ENCODE measurements at regions not wholly inside any gene's neighbourhood (a gene's known extent, or its start where the extent isn't known, plus 50 kb on each side); places are given as distances from the start of the nearest gene placed in this dataset.

GRCh38 chr10:117938104-117938503, 108.6 kb downstream of the RAB11FIP2 start:
- no peaks in the 10 kb centered on the region for H3K79me2 ChIP-seq (ENCODE audit: insufficient read depth, low read depth, low read length)
- H3K4me3 ChIP-seq (ENCODE audit: low read depth, low read length, poor library complexity, severe bottlenecking) = no peak overlapping the region
- H3K27ac ChIP-seq (ENCODE audit: low read depth, low read length, poor library complexity, severe bottlenecking) = no peak overlapping the region
- H3K4me1 ChIP-seq (ENCODE audit: insufficient read depth, low read length, poor library complexity, severe bottlenecking) = no peaks in the 10 kb centered on the region
- no peak for DNase-seq (ENCODE audit: low spot score)
- no peak for TF ChIP-seq CTCF (conservative IDR thresholded peaks at IDR 0.05; ENCODE audit: low read length)
- no peak for TF ChIP-seq EZH2phosphoT487 (IDR thresholded peaks at IDR 0.05; ENCODE audit: borderline replicate concordance, low read depth, low read length)
- no peaks in the 10 kb centered on the region for H3K9me3 ChIP-seq (ENCODE audit: low read length)
- no peaks in the 10 kb centered on the region for H4K20me1 ChIP-seq (ENCODE audit: insufficient read depth, low read length)
- H2AFZ ChIP-seq (ENCODE audit: low read length) = no peak overlapping the region
- BruUV-seq (replicated peaks) = no TSS peak
- no peaks in the 10 kb centered on the region for H3K9me2 ChIP-seq (ENCODE audit: insufficient read depth, low read length)
- intact Hi-C loops (cut with micrococcal nuclease; ENCODE audit: unreplicated experiment) = no loop called here
- CTCF ChIA-PET (ENCODE audit: unreplicated experiment) = no interaction called here
- no peak overlapping the region for H3K4me2 ChIP-seq (ENCODE audit: low read length)
- POLR2A ChIA-PET = interaction anchor here (0.7 kb wide), 1 partner anchor 10 kb away, joined by 3 read pairs; no protein-coding TSS in a partner anchor
- H3K36me3 ChIP-seq (ENCODE audit: insufficient read depth, low read length) = no peaks in the 10 kb centered on the region

GRCh38 chr10:117942226-117942625, 104.5 kb downstream of the RAB11FIP2 start:
- Histone ChIP-seq H3K27ac (ENCODE audit: low read depth, low read length, poor library complexity, severe bottlenecking) (no peak overlapping the region), H3K4me1 (ENCODE audit: insufficient read depth, low read length, poor library complexity, severe bottlenecking) (no peaks in the 10 kb centered on the region), H3K9me2 (ENCODE audit: insufficient read depth, low read length) (no peaks in the 10 kb centered on the region), H3K9me3 (ENCODE audit: low read length) (no peaks in the 10 kb centered on the region), H3K79me2 (ENCODE audit: insufficient read depth, low read depth, low read length) (no peaks in the 10 kb centered on the region), H3K36me3 (ENCODE audit: insufficient read depth, low read length) (no peaks in the 10 kb centered on the region), H3K4me2 (ENCODE audit: low read length) (no peak overlapping the region), H2AFZ (ENCODE audit: low read length) (no peak overlapping the region), H4K20me1 (ENCODE audit: insufficient read depth, low read length) (no peaks in the 10 kb centered on the region), H3K4me3 (ENCODE audit: low read depth, low read length, poor library complexity, severe bottlenecking) (no peak overlapping the region)
- intact Hi-C loops (cut with micrococcal nuclease; ENCODE audit: unreplicated experiment) = no loop called here
- POLR2A ChIA-PET = no interaction called here
- BruUV-seq (replicated peaks) = no TSS peak
- TF ChIP-seq EZH2phosphoT487 (IDR thresholded peaks at IDR 0.05; ENCODE audit: borderline replicate concordance, low read depth, low read length) (no peak), CTCF (conservative IDR thresholded peaks at IDR 0.05; ENCODE audit: low read length) (no peak)
- DNase-seq (ENCODE audit: low spot score) = no peak
- CTCF ChIA-PET (ENCODE audit: unreplicated experiment) = no interaction called here

- Histone ChIP-seq H4K20me1 (ENCODE audit: insufficient read depth, low read length) (no peaks in the 10 kb centered on the region), H3K79me2 (ENCODE audit: insufficient read depth, low read depth, low read length) (no peaks in the 10 kb centered on the region), H3K9me3 (ENCODE audit: low read length) (no peaks in the 10 kb centered on the region), H3K27ac (ENCODE audit: low read depth, low read length, poor library complexity, severe bottlenecking) (no peak overlapping the region), H3K4me2 (ENCODE audit: low read length) (no peak overlapping the region), H3K4me3 (ENCODE audit: low read depth, low read length, poor library complexity, severe bottlenecking) (no peak overlapping the region), H3K9me2 (ENCODE audit: insufficient read depth, low read length) (no peaks in the 10 kb centered on the region), H3K4me1 (ENCODE audit: insufficient read depth, low read length, poor library complexity, severe bottlenecking) (no peaks in the 10 kb centered on the region), H3K36me3 (ENCODE audit: insufficient read depth, low read length) (no peaks in the 10 kb centered on the region), H2AFZ (ENCODE audit: low read length) (no peak overlapping the region)
- POLR2A ChIA-PET = no interaction called here
- intact Hi-C loops (cut with micrococcal nuclease; ENCODE audit: unreplicated experiment) = no loop called here
- BruUV-seq (replicated peaks) = no TSS peak
- no peak for DNase-seq (ENCODE audit: low spot score)
- TF ChIP-seq CTCF (conservative IDR thresholded peaks at IDR 0.05; ENCODE audit: low read length) (no peak), EZH2phosphoT487 (IDR thresholded peaks at IDR 0.05; ENCODE audit: borderline replicate concordance, low read depth, low read length) (no peak)
- CTCF ChIA-PET (ENCODE audit: unreplicated experiment) = no interaction called here
Measured at GRCh38 chr10:117944676-117945447, 101.9 kb downstream of the RAB11FIP2 start.
